ENCODE measurements at regions not wholly inside any gene's neighbourhood (a gene's known extent, or its start where the extent isn't known, plus 50 kb on each side); places are given as distances from the start of the nearest gene placed in this dataset.
A peak's percentile ranks its signal among the peaks of the same experiment; 100 is the strongest.
"Not testable (repeated sequence)": the region's sequence is repeated elsewhere in the genome, so short reads cannot be mapped to it uniquely, and the experiment has no call there.

DNA sequence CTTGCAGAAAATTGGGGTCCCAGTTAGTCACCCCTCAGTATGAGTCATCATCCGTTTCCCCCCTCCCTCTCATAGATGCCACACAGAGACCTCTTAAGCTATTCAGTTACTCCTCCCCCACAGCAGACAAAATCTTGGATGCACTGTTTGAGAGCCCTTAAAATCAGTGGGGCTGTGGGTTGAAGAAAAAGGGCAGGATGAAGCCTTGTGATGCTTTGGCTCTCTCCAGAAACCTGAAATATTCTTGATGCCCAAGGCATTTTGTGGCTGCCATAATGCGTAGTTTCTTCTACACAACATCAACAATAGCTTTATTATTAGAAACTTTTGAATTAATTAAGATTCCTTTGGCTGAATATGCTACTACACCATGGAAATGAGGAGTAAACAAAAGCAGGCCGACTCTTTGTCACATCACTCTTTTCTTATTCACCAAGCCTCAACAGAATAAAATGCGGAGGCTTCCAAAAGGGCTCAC, 133.8 kb downstream of the MRPS30 start:
- DNase-seq (ENCODE audit: low spot score) (no peak), FAIRE-seq (no peak)

GRCh38 chr5:44943647-44944046, 134.9 kb downstream of the MRPS30 start:
- no peak for DNase-seq (ENCODE audit: low spot score)
- FAIRE-seq = no peak

DNA sequence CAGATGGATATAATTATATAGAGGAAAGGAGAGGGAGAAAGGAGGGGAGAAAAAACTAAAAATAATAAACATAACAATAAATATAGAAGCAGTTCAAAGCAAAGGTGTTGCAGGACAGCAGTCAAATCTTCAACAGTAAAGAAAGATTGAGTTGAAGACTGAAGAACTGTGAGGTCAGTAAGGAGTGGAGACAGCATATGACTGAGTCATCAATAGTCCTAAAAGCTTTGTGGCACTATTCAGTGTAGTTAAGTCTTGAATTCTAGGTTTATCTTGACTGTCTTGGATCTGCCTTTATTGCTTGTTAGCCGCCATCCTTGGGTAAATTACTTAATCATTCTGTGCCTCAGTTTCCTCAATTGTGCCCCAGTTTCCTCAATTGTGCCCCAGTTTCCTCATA, 137.0 kb downstream of the MRPS30 start:
- DNase-seq (ENCODE audit: low spot score) (no peak), FAIRE-seq (no peak)

GRCh38 chr5:44949687-44950086, 140.9 kb downstream of the MRPS30 start:
- FAIRE-seq (no peak), DNase-seq (ENCODE audit: low spot score) (no peak)

DNA sequence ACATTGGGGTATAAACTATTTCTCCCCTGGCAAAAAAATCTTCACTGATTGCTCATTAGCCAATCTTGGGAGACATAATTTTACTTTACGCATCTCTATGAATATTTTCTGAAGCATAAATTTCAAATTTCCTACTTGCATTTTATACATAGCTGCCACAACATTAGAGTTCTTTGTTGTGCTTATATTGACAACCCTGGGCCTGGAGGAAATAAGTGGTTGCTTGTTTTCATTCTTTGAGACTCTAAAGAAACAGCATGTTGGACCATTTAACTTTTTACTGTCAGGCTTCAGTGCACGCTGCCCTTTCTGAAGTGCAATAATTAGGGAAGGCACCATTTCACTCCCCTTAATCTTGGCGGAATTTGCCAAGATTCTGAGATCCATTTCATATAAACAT, 142.6 kb downstream of the MRPS30 start:
- FAIRE-seq (no peak), DNase-seq (ENCODE audit: low spot score) (no peak)

- peak; percentile 86 for FAIRE-seq
- DNase-seq (ENCODE audit: low spot score) = peak; percentile 57
Measured at GRCh38 chr5:44952376-44952775, 143.6 kb downstream of the MRPS30 start.

GRCh38 chr5:44953078-44953477, 144.3 kb downstream of the MRPS30 start:
- no peak for DNase-seq (ENCODE audit: low spot score)
- FAIRE-seq = no peak

- not testable (repeated sequence) for DNase-seq (ENCODE audit: low spot score); FAIRE-seq
Measured at GRCh38 chr5:44958943-44959454, 150.3 kb downstream of the MRPS30 start.

- FAIRE-seq = no peak
- no peak for DNase-seq (ENCODE audit: low spot score)
Measured at GRCh38 chr5:44969825-44970224, 161.1 kb downstream of the MRPS30 start.

DNA sequence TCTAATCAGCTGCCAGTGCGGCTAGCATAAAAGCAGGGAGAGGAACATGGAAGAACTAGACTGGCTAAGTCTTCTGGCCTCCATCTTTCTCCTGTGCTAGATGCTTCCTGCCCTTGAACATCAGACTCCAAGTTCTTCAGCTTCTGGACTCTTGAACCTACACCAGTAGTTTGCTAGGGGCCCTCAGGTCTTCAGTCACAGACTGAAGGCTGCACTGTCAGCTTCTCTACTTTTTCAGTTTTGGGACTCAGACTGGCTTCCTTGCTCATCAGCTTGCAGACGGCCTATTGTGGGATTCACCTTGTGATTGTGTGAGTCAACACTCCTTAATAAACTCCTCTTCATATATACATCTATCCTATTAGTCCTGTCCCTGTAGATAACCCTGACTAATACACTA, 162.2 kb downstream of the MRPS30 start:
- DNase-seq (ENCODE audit: low spot score); FAIRE-seq: not testable (repeated sequence)

- DNase-seq (ENCODE audit: low spot score) = no peak
- FAIRE-seq = no peak
Measured at GRCh38 chr5:44974813-44975212, 166.1 kb downstream of the MRPS30 start.

DNA sequence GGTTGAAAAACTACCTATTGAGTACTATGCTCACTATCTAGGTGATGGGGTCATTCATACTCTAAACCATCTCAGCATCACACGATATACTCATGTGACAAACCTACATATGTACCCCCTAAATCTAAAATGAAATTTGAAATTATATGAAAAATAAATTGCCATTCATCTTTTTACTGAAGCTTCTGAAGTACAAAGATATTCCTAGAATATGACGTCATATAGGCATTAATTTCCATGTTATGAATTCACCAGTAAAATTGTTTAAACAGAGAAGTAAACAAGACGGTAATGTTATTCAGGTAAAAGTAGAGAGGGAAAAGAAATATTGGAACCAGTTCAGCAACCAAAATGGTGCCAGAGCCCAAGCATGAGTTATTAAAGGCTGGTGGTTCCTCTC, 173.0 kb downstream of the MRPS30 start:
- DNase-seq (ENCODE audit: low spot score) (no peak), FAIRE-seq (no peak)

DNA sequence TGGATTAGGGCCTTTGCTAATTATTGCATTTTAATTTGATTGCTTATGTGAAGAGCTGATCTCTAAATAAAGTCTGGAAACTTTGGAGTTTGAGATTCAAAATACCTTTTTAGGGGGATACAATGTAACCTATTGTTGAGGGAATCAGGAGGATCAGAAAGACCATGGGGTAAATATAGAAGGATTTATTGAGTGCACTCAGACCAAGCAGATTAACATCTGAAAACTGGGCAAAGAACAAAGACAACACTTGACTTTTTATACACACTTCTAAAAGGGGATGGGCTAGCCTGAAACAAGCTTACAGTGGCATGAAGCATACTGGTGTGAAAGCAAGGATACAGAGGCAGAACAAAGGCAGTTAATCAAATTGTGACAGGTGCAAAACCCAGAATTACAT, 174.3 kb downstream of the MRPS30 start:
- FAIRE-seq = no peak
- no peak for DNase-seq (ENCODE audit: low spot score)

DNA sequence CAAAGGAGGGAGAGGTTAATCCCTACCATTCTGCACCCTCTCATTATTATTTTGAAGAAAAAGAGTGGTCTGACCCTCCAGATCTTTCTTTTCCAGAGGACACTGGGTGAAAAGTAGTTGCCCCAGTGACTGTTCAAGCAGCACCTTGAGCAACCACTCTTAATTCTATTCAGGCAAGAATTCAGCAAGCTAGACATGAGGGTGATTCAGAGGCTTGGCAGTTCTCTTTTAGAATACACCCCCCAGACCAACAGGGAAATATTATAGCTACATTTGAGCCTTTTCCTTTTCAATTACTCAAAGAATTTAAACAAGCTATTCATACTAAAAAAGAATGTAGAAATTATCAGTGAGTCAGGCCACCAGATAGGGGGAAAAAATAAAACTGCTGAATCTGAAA, 178.3 kb downstream of the MRPS30 start:
- DNase-seq (ENCODE audit: low spot score) = no peak
- no peak for FAIRE-seq

GRCh38 chr5:44991693-44992092, 182.9 kb downstream of the MRPS30 start:
- FAIRE-seq (no peak), DNase-seq (ENCODE audit: low spot score) (no peak)

DNA sequence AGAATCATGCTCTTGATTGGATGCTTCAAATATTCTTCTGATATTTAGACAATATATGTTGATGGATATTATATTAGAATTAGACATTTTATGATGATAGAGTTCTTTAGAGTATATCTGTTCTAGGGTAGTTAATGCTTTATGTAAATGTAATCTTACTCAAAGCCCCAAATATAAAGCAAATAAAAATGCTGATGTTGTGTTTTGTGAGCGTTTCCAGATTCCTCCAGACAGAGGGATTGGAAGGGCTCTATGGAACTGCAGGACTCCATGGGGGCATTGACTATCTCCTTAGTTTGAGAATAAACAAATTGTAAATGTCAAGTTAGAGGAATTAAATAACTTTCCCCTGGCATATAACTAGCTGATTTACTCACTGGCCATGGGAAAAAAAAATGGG, 184.5 kb downstream of the MRPS30 start:
- DNase-seq (ENCODE audit: low spot score) (no peak), FAIRE-seq (no peak)

DNA sequence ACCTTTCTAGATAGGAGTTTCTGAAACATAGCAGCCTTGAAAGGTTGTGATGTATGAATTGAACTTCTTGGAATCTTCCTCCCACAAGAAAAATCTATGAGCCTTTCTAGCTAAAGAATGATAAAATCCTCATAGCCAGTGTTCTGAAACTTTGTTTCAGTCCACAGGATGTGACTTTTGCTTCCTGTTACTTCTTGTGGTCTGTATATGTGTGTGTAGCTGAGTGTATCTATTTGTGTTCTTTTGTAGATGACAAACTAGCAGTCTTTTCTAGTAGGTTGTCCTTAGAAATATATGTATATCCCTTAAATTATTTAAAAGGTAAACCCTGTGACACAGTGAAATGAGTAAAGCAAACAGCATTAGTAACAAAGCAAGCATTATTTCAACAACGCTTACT, 188.8 kb downstream of the MRPS30 start:
- DNase-seq (ENCODE audit: low spot score) = no peak
- no peak for FAIRE-seq

- DNase-seq (ENCODE audit: low spot score); FAIRE-seq: not testable (repeated sequence)
Measured at GRCh38 chr5:45007102-45007501, 198.4 kb downstream of the MRPS30 start.

DNA sequence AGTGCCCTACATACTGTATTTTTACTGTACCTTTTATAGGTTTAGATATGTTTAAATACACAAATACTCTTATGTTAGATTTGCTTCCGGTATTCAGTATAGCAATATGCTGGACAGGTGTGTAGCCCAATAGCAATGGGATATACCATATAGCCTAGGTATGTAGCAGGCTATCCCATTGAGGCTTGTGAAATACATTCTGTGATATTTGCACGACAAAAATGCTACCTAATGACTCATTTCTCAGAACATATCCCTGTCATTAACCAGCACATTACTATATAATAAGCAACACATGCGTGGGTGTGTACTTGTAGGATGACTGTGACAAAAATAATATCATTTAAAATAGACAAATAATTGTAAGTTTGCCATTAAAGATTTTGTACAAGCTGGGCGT, 208.8 kb downstream of the MRPS30 start:
- FAIRE-seq = no peak
- DNase-seq (ENCODE audit: low spot score) = no peak

GRCh38 chr5:45029553-45029952, 220.8 kb downstream of the MRPS30 start:
- FAIRE-seq (no peak), DNase-seq (ENCODE audit: low spot score) (no peak)

GRCh38 chr5:45035991-45036390, 227.2 kb downstream of the MRPS30 start:
- DNase-seq (ENCODE audit: low spot score) = no peak
- no peak for FAIRE-seq

DNA sequence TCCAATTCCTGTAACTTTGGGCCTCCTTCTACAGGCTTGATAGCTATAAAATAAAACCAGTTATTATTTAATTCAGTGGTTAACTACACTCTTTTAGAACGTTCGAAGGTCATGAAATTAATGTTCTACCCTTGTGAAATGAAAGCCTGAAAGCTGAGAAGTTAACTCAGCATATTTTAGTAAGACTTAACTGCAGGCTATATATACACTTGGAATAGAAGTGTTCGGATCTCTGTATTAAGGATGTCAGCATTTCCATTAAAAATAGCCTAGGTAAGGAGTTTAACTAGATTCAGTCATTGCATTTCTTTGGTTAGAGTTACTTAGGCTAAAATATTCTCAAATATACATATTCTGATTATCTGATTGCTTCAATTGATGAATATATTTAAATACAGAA, 229.2 kb downstream of the MRPS30 start:
- DNase-seq (ENCODE audit: low spot score) (no peak), FAIRE-seq (no peak)

DNA sequence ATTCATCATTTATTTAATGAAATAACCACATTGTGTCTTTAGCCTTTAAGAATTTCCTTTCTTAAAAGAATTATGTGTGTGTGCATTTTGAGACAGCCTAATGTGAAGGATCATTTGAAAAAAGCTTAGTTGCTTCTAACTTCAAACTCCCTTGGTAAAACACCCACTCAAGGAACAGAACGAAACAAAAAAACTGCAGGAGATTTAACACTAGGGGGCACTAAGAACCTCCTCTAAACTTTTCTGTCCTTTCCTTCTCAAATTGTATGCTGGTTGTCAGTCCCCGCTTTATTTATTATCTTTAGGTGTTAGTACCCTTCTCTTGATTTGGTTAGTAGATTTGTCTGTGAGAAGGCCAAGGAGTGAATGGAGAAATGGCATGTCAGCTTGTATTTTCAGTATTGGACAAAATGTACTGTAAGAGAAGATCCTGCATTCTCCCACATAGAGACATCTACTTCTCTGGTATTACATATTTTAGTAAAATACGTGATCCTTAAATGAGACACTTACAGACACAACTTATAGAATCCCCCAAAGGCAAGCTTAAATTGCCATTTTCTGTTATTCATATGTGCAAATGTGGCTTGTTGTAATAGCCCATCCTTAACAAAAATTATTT, 229.7 kb downstream of the MRPS30 start:
- peak; percentile 57 for DNase-seq (ENCODE audit: low spot score)

DNA sequence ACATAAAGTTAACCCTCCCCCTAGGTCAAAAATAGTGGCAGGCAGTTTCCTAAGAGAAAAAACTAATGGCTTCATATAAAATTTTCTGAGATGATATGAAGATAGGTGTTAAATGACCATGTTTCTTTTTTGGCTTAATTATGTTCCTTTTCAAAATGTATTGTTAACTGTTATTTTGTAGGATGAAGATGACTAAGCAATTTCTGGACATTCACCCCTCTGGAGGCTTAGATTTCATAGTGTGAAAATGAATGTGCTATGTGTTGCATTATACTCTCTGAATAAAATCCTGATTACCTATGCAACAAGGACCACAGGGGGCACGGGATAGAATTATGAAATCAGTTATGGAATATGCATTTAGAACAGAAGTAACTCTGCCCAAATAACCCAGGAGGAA, 233.5 kb downstream of the MRPS30 start:
- FAIRE-seq (no peak), DNase-seq (ENCODE audit: low spot score) (no peak)

More for the DNA sequence above, 229.7 kb downstream of the MRPS30 start:
- peak; percentile 81 for FAIRE-seq

Measured in RCC 7860 (cell line).